Stimulated activated CD8-positive, alpha-beta memory T cell treated with anti-CD3 and anti-CD28 coated beads, Interleukin-4, amount 100 ng/mL, for 24 hours (primary cell): ENCODE measurements at regions not wholly inside any gene's neighbourhood (a gene's known extent, or its start where the extent isn't known, plus 50 kb on each side); places are given as distances from the start of the nearest gene placed in this dataset.

Source experiments
- DNase-seq: peaks from one replicate; pipeline ENCODE4 v3.0.0-alpha.2; 2020; ENCODE audit warnings: low read depth

- no peak for DNase-seq
Observed at GRCh38 chr7:28361551-28361950, 50.8 kb upstream of the CREB5 start.

DNA sequence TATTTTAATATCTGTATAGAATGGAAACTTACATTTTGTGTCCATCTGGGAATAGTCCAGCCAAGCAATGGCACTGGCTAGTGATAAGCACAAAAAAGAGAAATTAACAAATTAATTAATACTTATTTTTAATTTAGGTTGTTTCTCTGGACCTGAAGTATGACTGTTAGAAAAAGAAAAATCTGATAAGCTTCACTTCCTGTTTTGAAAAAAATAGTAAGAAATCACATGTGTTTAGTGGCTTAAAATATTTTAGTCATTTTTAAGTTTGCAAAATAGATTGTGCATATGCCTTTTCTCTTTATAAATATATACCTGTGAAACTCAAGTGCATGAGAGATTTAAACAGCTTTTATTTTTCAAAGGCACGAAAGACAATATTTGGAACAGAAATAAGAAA, 50.1 kb upstream of the CREB5 start:
- no peak for DNase-seq
